Esophagus squamous epithelium (tissue), 4 donors: ENCODE measurements at regions not wholly inside any gene's neighbourhood (a gene's known extent, or its start where the extent isn't known, plus 50 kb on each side); places are given as distances from the start of the nearest gene placed in this dataset.
"Not testable (repeated sequence)": the region's sequence is repeated elsewhere in the genome, so short reads cannot be mapped to it uniquely, and the experiment has no call there.

ENCODE experiments used
- CTCF ChIP-seq, 6 experiments: fragments of 450-650 bp in 4 of 6; fragments of 200-600 bp in 2 of 6; sonication (generic) in 2 of 6; IDR thresholded peaks; one replicate each; pipeline ENCODE4 v1.5.1; 2016 to 2019; ENCODE audit warnings: antibody characterized with exemption in 6 of 6, mild to moderate bottlenecking in 4 of 6, moderate library complexity in 4 of 6
- POLR2A ChIP-seq, 4 donors: fragments of 450-650 bp; IDR thresholded peaks; one replicate each; pipeline ENCODE4 v1.6.1; 2017; ENCODE audit warnings: antibody characterized with exemption in 4 of 4, mild to moderate bottlenecking in 4 of 4, moderate library complexity in 3 of 4

GRCh38 chr2:147269581-147269980, 575.2 kb upstream of the ACVR2A start:
- not testable (repeated sequence) for TF ChIP-seq CTCF, POLR2A (IDR thresholded peaks at IDR 0.05)
